Ascending aorta (tissue), 2 donors: ENCODE measurements at regions not wholly inside any gene's neighbourhood (a gene's known extent, or its start where the extent isn't known, plus 50 kb on each side); places are given as distances from the start of the nearest gene placed in this dataset.

ENCODE experiments used
- DNase-seq, 2 donors: peaks; one replicate each; pipeline ENCODE4 v3.0.0-alpha.2; 2019; ENCODE audit warnings: low spot score in 2 of 2
- H3K27ac ChIP-seq, 2 donors: fragments of 200-600 bp; sonication (generic); one replicate each; pipeline ENCODE4 v1.5.1; 2016 to 2017; ENCODE audit warnings: mild to moderate bottlenecking in 1 of 2
- H3K27me3 ChIP-seq: fragments of 200-600 bp; sonication (generic); one replicate; pipeline ENCODE4 v1.5.1; 2017
- H3K36me3 ChIP-seq, 2 donors: fragments of 200-600 bp; sonication (generic); one replicate each; pipeline ENCODE4 v1.5.1; 2016
- H3K4me1 ChIP-seq, 2 donors: fragments of 200-600 bp; sonication (generic); one replicate each; pipeline ENCODE4 v1.5.1; 2016 to 2017; ENCODE audit warnings: mild to moderate bottlenecking in 1 of 2
- H3K4me3 ChIP-seq, 2 donors: fragments of 200-600 bp; sonication (generic); one replicate each; pipeline ENCODE4 v1.5.1; 2016 to 2017; ENCODE audit warnings: mild to moderate bottlenecking in 1 of 2
- H3K9me3 ChIP-seq, 2 donors: fragments of 200-600 bp; sonication (generic); one replicate each; pipeline ENCODE4 v1.5.1; 2016
- CTCF ChIP-seq, 3 experiments: fragments of 200-600 bp in 2 of 3; fragments of 450-650 bp in 1 of 3; sonication (generic) in 2 of 3; IDR thresholded peaks; one replicate each; pipeline ENCODE4 v1.5.1; 2016 to 2019; ENCODE audit warnings: antibody characterized with exemption in 3 of 3, mild to moderate bottlenecking in 1 of 3, moderate library complexity in 1 of 3
- intact Hi-C: fragments of 100-400 bp; cut with DNase I; formaldehyde crosslinking; loops from one replicate; pipeline ENCODE4 v1.15.1; 2023

- Histone ChIP-seq H3K27ac (no peak overlapping the region), H3K4me3 (no peak overlapping the region), H3K36me3 (no peaks in the 10 kb centered on the region), H3K9me3 (no peaks in the 10 kb centered on the region), H3K27me3 (no peaks in the 10 kb centered on the region), H3K4me1 (no peaks in the 10 kb centered on the region)
- no peak for DNase-seq
- intact Hi-C loops = no loop called here
- TF ChIP-seq CTCF (IDR thresholded peaks at IDR 0.05) = no peak
These were observed 1334.9 kb upstream of the CELF2 start for GRCh38 chr10:9682802-9683201.

GRCh38 chr10:9684186-9684585 is 1333.5 kb upstream of the CELF2 start:
- no peak overlapping the region for H3K4me3 ChIP-seq
- H3K27ac ChIP-seq = no peak overlapping the region
- no peaks in the 10 kb centered on the region for H3K36me3 ChIP-seq
- no peak for DNase-seq
- H3K4me1 ChIP-seq = no peaks in the 10 kb centered on the region
- intact Hi-C loops = no loop called here
- H3K9me3 ChIP-seq = no peaks in the 10 kb centered on the region
- TF ChIP-seq CTCF (IDR thresholded peaks at IDR 0.05) = no peak
- H3K27me3 ChIP-seq = no peaks in the 10 kb centered on the region

- H3K27me3 ChIP-seq = no peaks in the 10 kb centered on the region
- no peak for TF ChIP-seq CTCF (IDR thresholded peaks at IDR 0.05)
These were observed 1332.1 kb upstream of the CELF2 start for GRCh38 chr10:9685596-9685995.

GRCh38 chr10:9688711-9689110 is 1329.0 kb upstream of the CELF2 start:
- H3K4me1 ChIP-seq = no peaks in the 10 kb centered on the region
- DNase-seq = no peak
- no peak for TF ChIP-seq CTCF (IDR thresholded peaks at IDR 0.05)
- H3K4me3 ChIP-seq = no peak overlapping the region
- no peaks in the 10 kb centered on the region for H3K36me3 ChIP-seq
- H3K27ac ChIP-seq = no peak overlapping the region
- intact Hi-C loops = no loop called here
- H3K27me3 ChIP-seq = no peaks in the 10 kb centered on the region
- no peaks in the 10 kb centered on the region for H3K9me3 ChIP-seq

More at GRCh38 chr10:9685596-9685995, 1332.1 kb upstream of the CELF2 start:
- intact Hi-C loops = no loop called here
- Histone ChIP-seq H3K27ac (no peak overlapping the region), H3K36me3 (no peaks in the 10 kb centered on the region), H3K9me3 (no peaks in the 10 kb centered on the region), H3K4me1 (no peaks in the 10 kb centered on the region), H3K4me3 (no peak overlapping the region)
- DNase-seq = no peak

- DNase-seq = no peak
- H3K4me3 ChIP-seq = no peak overlapping the region
- TF ChIP-seq CTCF (IDR thresholded peaks at IDR 0.05) = no peak
- no peaks in the 10 kb centered on the region for H3K4me1 ChIP-seq
- no peaks in the 10 kb centered on the region for H3K27me3 ChIP-seq
- peaks cover 0 to 3% of the 10 kb centered on the region in 2 donors for H3K9me3 ChIP-seq
- no peaks in the 10 kb centered on the region for H3K36me3 ChIP-seq
- no peak overlapping the region for H3K27ac ChIP-seq
- intact Hi-C loops = no loop called here
These were observed 1310.5 kb upstream of the CELF2 start for GRCh38 chr10:9707216-9707615.

GRCh38 chr10:9709849-9710248 is 1307.8 kb upstream of the CELF2 start:
- Histone ChIP-seq H3K4me3 (no peak overlapping the region), H3K4me1 (no peaks in the 10 kb centered on the region), H3K27ac (no peak overlapping the region), H3K36me3 (no peaks in the 10 kb centered on the region), H3K27me3 (no peaks in the 10 kb centered on the region), H3K9me3 (peaks cover 0 to 16% of the 10 kb centered on the region in 2 donors)
- intact Hi-C loops = no loop called here
- no peak for DNase-seq
- TF ChIP-seq CTCF (IDR thresholded peaks at IDR 0.05) = no peak
